22Rv1 (cell line): ENCODE measurements at regions not wholly inside any gene's neighbourhood (a gene's known extent, or its start where the extent isn't known, plus 50 kb on each side); places are given as distances from the start of the nearest gene placed in this dataset.

ENCODE experiments used
- H3K27ac ChIP-seq: fragments of 450-650 bp; 2 replicates; pipeline ENCODE4 v1.5.1; 2017
- CTCF ChIP-seq: fragments of 450-650 bp; IDR thresholded peaks from 2 replicates; pipeline ENCODE4 v1.5.1; 2017; ENCODE audit warnings: mild to moderate bottlenecking
- ZFX ChIP-seq: fragments of 450-650 bp; IDR thresholded peaks from 2 replicates; pipeline ENCODE4 v1.6.1; 2017; ENCODE audit warnings: antibody characterized with exemption, borderline replicate concordance

GRCh38 chr4:23163647-23164436, 471.1 kb downstream of the GBA3 start:
- no peak overlapping the region for H3K27ac ChIP-seq
- no peak for TF ChIP-seq CTCF
- TF ChIP-seq ZFX: no peak

GRCh38 chr4:23162275-23162674, 469.5 kb downstream of the GBA3 start:
- no peak overlapping the region for H3K27ac ChIP-seq
- no peak for TF ChIP-seq ZFX
- no peak for TF ChIP-seq CTCF

- TF ChIP-seq ZFX (no peak), CTCF (no peak)
- no peak overlapping the region for H3K27ac ChIP-seq
These were observed 469.1 kb downstream of the GBA3 start for GRCh38 chr4:23161787-23162186.

GRCh38 chr4:23153076-23153475, 460.3 kb downstream of the GBA3 start:
- H3K27ac ChIP-seq: no peak overlapping the region
- no peak for TF ChIP-seq ZFX
- no peak for TF ChIP-seq CTCF

GRCh38 chr4:23149815-23150214, 457.1 kb downstream of the GBA3 start:
- no peak overlapping the region for H3K27ac ChIP-seq
- no peak for TF ChIP-seq ZFX
- no peak for TF ChIP-seq CTCF

GRCh38 chr4:23144707-23145106, 452.0 kb downstream of the GBA3 start:
- H3K27ac ChIP-seq: no peak overlapping the region
- TF ChIP-seq CTCF: no peak
- TF ChIP-seq ZFX: no peak

GRCh38 chr4:23135792-23136645, 443.3 kb downstream of the GBA3 start:
- TF ChIP-seq ZFX (no peak), CTCF (peak; percentile 85)
- H3K27ac ChIP-seq: no peak overlapping the region
